ENCODE measurements at regions not wholly inside any gene's neighbourhood (a gene's known extent, or its start where the extent isn't known, plus 50 kb on each side); places are given as distances from the start of the nearest gene placed in this dataset.
A peak's percentile ranks its signal among the peaks of the same experiment; 100 is the strongest.
"Not testable (repeated sequence)": the region's sequence is repeated elsewhere in the genome, so short reads cannot be mapped to it uniquely, and the experiment has no call there.

DNA sequence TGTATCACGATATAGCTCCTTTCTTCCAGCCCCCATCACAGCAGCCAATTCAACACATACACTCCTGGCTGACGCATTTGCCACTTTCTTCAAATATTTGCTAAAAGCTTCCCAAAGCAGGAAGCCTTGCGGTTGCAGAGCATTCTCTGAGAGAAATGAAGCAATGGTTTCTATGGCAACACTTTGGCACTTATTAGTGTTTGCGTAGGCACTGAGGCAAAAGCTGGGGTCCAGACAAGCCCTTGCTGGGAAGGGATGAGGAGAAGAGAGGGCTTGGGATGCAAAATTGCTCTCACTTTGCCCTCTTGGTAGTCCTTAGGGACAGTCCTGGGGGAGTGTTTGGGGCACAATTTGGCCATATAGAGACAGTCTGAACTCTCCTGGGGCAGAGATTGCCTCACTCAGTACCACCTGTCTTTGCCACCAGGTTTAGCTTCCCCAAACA, 55.0 kb upstream of the PAK3 start:
- no peak for DNase-seq (ENCODE audit: low read depth in 2 of 2)

DNA sequence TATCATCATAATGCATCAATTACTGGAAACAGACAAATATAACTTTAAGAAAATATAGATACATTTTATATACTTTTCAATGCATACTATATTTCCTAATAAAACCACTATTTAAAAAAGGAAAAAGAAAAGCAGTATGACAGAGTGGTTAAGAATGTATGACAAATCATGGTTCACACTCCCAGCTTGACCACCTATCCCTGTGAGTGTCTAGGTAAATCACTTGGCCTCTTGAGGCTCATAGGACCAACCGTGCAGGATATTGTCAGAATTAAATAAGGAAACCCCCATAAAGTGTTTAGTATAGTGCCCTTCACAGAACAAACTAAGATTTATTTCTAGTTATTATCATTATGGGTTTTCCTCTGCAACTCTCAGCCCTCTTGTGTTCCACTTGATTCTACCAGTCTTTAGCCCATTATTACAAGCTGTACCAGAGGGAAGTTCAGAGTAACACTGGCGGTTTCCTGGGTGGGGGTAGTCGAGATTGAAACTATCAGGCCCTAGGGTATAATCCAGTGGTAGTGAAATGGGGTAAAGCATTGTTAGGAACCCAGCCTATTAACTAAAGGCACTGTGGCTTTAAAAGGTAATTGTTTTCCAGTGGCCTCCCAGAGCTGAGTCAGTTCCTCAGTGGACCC, 55.5 kb upstream of the PAK3 start:
- no peak for DNase-seq (ENCODE audit: low read depth in 2 of 2)

DNA sequence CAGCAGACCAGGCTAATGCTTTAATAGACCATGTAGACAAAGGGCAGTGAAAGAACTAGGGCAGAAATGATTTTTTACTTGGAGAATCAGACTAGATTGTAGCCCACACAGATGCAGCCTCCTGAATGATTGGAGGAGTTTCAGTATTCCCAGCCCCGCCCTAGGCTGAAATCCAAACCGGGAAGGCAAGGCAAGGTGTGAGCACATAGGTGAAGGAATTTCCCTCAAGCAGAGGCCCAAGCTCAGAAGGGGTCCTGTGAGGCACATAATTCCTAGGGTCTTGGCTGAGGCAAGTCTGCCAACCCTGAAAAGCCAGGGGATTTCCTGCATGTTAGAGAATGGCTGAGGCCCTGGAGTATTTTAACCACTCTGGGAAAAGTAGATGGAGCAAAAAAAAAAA, 56.4 kb upstream of the PAK3 start:
- DNase-seq (ENCODE audit: low read depth in 2 of 2) = no peak

DNA sequence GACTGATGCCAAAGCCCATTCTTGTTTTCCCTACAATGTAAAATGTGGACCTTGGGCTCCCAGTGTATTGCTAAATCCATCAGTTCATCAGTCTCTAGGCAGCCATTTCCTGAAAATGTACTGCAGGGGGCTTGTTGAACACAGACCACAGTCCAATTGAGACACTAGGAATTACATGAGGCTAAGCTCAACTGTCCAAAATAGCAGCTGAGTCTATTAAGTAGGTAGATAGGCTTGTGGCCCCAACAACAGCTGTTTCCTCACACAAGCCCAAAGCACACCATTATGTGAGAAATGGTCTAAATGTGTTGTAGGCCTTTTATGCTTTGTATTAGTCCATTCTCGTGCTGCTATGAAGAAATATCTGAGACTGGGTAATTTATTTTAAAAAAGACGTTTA, 60.0 kb upstream of the PAK3 start:
- DNase-seq (ENCODE audit: low read depth in 2 of 2) = no peak

DNA sequence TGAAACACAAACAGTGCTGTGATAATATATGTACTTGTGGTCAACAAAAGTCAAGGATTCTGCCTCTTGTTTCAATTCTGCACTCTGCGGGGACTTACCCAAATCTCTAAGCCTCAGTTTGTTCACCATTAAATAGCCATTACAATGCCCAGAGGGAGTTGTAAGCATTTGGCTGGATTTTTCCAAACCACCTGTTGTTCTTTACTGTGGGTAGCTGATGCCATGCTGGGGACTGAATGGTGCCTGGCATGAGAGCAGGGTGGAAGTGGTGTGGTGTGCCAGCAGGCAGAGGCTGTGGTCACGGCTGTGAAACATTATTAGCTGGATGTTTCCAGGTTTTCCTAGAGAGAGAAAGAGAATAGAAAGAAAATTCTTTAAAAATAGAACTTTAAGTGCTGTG, 60.7 kb upstream of the PAK3 start:
- no peak for DNase-seq (ENCODE audit: low read depth in 2 of 2)

DNA sequence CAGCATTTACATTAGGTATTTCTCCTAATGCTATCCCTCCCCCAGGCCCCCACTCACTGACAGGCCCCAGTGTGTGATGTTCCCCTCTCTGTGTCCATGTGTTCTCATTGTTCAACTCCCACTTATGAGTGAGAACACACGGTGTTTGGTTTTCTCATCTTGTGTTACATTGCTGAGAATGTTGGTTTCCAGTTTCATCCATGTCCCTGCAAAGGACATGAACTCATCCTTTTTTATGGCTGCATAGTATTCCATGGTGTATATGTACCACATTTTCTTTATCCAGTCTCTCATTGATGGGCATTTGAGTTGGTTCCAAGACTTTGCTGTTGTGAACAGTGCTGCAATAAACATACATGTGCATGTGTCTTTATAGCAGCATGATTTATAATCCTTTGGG, 73.0 kb upstream of the PAK3 start:
- not testable (repeated sequence) for DNase-seq (ENCODE audit: low read depth in 2 of 2)

DNA sequence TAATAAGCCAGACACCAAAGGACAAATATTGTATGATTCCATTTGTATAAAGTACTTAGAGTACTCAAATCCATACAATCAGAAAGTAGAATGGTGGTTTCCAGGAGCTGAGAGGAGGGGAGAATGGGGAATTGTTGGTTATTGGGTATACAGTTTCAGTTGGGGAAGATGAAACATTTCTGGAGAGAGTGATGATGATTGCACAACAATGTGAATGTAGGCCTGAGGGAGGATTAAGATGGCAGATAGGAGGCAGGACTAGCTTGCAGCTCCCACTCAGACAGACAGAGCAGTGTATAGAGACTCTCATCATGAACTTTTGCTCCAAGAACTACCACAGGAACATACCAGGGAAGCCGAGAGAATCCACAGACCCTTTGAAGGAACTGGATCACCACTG, 75.7 kb upstream of the PAK3 start:
- DNase-seq (ENCODE audit: low read depth in 2 of 2) = no peak

DNA sequence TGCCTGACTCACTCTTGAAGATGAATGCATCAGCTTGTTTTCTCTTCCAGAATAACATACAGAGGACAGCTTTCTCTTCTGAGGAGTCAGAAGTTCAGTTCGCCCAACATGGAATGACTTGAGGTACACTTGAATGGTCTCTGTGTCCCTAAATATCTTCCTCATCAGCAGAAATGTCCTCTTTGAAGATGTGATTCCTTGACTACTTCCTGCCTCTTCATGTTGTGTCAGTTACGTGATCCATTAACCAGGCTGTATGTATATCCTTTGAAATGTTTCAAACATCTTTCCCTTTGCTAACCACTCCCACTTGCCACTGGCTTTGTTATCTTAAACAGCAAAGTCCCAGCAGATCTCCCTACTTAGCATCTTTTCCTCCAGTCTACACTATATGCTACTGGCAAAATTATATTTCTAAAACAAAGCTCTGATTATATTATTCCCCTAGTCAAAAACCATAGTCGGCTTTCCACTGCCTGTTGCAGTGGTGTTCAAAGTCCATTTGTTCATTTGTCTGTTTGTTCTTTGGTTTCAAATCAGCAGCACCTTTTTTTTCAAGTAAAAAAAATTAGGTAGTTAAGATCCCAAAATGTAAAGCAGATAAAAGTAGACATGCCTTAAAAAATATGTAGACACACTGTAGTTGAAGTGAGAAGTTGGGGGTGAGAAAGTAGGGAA, 82.1 kb upstream of the PAK3 start:
- no peak for DNase-seq (ENCODE audit: low read depth in 2 of 2)

DNA sequence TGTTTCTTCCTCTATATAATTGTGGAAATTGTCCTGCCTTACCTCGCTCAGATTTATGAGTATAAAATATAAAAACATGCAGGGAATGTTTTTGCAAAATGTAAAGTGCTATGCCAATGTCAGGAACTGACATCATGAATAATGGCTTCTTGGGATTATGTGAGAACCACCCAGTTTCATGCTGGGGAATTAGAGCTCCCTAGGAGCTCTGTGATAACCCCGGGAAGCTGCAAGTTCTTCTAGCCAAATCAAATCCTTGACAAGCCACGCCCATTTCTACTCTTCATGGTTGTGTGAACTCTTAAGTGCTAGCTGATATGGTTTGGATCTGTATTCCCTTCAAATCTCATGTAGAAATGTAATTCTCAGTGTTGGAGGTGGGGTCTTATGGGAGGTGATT, 85.9 kb upstream of the PAK3 start:
- no peak for DNase-seq (ENCODE audit: low read depth in 2 of 2)

DNA sequence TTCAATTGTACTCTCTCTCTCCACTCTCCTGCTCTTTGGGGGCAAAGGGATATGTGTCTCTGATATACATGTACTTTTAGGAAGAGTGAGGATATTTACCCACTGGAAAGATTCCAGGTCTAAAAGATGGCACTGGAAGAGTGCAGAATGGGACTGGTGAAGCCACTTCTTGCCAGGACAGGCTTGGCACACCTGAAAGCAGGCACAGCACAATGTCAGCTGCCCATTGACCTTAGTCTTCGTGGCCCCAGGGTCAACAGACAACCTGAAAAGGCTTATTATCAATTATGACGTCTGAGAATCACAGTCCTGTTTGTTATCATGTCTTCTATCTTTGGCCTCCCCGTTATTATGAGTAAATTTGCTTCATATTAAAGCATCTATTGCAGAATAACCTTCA, 86.7 kb upstream of the PAK3 start:
- no peak for DNase-seq (ENCODE audit: low read depth in 2 of 2)

DNA sequence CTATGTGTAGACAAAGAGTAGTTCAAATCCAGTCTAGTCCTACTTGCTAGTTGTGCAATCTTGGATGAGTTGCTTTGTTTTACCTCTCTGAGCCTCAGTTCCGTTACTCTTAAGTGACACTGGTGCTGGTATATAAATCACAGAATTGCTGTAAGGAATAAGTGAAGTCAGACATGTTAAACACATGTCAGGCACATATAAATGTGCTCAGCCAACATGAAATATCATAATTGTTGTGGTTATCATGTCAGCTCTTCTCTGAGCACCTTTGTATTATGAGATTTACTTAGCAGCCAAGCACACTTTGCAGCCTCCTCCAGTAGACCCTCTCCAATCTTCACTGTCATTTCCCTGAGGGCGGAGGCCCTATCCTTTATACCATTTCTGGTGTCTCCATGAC, 87.9 kb upstream of the PAK3 start:
- DNase-seq (ENCODE audit: low read depth in 2 of 2) = no peak

DNA sequence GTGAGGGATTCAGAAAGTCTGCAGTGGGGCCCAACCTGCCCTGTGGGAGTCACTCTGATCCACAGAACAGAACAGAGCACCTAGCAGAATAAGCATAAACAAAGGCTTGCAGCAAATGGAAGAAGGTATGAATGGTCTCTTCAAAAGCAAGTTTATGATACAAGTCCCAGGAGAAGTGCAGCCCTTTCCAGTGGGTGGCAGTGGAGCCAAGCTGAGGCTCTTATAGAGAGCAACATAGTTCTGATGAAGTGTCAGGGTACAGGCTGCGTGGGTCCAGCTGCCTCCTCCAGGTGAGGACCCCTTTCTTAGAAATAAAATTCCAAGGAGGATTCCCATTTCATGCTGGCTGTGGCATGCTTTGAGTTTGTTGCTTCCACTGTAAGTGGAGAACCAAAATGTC, 88.8 kb upstream of the PAK3 start:
- DNase-seq (ENCODE audit: low read depth in 2 of 2) = no peak

DNA sequence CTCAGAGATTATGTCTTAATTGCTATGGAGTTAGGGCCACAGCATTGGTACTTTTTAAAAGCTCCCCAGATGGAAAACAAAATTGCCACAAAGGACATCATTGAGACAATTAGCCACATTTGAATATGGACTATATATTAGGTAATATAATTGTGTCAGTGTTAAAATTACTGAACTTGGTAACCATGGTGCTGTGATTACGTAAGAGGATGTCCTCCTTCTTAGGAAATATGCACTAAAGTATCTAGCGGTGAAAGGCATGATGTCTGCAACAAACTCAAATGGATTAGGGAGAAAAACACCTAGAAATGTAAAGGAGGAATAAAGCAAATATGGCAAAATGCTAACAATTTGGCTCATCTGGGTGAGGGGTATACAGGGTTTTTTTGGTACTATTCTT, 89.9 kb upstream of the PAK3 start:
- DNase-seq (ENCODE audit: low read depth in 2 of 2) = no peak

DNA sequence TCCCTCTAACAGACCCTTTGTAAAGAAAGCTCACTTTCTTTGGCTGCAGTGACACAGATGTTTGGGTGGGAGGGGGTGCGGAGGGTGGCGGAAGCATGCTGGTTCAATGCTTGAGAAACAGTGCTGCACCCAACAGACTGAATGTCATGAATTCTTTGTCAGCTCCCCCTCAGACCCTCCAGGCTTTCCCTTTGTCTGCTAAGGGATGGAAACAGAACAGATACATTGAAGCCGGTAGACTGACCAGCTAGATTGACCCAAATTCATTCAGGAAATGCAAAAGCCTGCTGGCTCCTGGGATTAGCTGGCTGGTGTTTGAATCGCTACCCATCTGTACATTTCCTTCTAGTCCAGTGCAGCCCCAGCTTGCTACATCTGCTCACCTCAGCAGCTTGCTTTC, 90.8 kb upstream of the PAK3 start:
- no peak for DNase-seq (ENCODE audit: low read depth in 2 of 2)

DNA sequence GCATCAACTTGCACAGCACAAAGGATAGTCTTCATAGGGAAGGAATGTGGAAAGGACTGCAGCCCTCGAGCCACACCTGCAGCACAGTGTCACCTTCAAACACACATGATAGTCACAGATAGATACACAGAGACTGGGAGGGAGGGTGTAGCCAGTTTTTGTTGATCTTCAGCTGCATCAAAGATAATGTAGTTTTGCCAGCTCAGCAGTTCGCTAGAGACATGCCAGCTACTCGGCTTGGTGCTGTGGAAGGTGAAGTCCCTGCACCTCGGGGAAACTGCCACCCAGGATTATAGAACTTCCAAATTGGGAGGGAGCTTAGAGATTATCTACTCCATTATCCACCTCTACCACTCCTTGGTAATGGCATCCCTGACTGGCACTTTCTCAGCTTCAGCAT, 92.9 kb upstream of the PAK3 start:
- no peak for DNase-seq (ENCODE audit: low read depth in 2 of 2)

DNA sequence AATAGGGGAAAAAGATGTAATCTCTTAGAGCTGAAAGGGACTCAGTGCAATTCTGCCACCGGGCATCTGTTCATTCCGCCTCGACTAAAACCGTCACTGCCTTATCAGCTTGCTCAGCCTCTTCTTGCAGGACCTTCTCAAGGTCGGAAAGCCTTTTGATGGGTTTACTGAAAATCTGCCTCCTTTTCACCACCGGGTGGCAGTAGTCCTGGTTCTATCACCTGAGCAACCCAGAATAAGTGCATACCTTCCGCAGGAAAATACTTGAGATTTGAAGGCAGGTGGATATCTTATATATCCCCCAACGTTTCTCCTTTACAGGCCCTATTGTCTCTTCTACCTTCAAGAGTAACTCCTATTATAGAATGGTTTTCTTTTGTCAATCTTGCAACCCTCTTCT, 103.4 kb upstream of the PAK3 start:
- DNase-seq (ENCODE audit: low read depth in 2 of 2) = peak in 1 of 2 experiments; percentile 1

DNA sequence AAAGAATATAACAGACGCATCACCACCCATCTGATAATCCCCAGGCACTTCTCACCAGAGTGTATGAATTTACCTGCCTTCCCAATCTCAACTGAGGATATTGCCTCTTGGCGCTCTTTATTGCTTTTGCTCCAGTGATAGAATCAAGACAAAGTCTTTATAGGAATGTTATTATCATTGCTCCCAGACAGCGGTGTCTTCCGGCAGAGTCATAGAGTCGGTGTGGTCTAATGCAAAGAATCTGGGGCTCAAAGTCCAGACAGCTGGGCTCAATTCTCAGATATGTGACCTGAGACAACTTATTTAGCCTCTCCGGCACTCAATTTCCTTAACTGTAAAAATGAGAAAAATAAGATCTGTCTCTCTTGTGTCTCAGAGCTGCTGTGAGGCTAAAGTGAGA, 106.1 kb upstream of the PAK3 start:
- no peak for DNase-seq (ENCODE audit: low read depth in 2 of 2)

DNA sequence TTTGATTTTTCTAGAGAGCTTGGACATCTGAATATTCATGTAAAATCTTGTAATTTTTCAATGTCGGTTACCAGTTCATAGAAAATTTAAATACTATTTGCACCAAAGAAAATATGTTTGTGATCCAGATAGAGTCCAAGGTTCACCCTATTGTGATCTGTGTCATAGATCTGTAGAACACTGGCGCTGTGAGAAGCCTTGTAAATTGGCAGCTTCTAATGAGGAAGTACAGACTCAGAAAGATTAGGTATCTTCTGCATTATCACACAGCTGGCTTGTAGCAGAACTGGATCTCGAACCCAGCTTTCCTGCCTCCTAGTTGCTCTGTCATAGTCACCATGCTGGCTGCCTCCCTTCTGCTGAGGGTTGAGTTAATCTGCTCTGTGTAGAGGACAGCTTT, 106.5 kb upstream of the PAK3 start:
- no peak for DNase-seq (ENCODE audit: low read depth in 2 of 2)

DNA sequence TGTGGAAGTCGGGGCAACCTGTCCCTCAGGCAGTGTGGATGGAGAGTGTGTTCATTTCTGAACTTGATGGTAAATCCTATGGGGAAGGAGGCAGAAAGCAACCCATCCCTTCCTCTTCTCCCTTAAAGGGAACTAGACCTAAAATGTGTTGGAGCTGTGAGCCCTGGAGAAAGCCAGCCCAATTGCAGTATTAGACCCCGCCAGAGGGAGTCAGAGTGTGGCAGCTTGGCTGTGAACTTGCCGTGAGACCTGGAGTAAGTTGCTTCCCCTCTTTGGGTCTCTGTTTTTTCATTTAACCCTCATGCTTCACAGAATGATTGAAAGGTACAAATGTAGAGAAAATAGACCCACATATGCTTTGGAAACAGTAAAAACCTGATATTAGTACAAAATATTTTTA, 108.7 kb upstream of the PAK3 start:
- no peak for DNase-seq (ENCODE audit: low read depth in 2 of 2)

DNA sequence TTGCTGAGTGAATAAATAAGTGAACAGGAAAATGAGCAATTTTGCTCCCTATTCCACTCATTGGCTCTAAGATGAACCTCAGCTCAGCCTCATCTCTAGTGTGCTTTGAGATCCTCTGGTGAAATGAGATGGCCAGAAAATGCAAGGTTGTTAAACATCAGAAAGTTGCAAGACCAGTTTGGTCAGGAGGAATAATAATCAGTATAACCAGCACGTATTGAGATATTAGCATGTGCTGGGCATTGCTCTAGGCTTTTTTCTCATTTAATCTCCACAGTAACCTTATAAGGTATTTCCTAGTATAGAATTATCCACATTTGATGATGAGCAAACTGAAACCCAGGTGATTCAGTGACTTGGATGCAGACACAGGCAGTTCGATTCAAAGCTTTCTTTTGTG, 110.5 kb upstream of the PAK3 start:
- no peak for DNase-seq (ENCODE audit: low read depth in 2 of 2)

DNA sequence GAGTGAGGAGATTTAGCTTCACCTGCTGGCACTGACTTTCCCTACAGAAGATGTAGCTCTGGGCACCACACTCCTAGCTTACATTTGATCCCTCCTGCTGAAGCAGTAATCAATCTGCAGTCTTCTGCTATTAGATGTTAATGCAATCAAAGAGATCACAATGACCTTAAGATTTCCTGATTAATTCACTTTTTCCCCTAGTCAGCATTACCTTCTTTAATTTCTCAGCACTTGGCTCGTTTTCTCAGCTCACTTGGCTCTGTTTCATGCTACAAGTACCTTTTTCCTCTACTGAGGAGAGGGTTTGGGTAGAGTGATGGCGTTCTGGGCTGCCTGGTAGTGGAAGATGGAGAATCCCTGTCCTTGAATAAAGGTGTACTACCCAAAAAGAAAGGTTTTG, 113.0 kb upstream of the PAK3 start:
- DNase-seq (ENCODE audit: low read depth in 2 of 2) = no peak

DNA sequence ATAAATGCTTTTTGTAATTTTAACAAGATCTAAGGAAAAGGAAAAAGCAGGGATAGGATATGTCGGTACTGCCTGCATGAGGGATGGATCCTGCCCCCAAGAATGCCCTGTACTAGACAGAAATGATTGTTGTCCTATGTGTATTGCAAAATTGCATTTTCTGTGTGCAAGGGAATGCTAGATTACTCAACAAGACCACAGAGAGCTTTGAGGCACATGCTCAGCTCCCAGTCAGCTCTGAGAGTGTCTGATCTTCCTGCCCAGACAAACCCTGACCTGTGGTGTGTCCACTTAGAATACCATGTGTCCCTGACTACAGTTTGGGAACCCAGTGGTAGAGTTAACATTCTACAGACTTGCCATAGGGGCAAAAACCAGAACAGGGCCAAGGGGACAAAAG, 129.2 kb upstream of the PAK3 start:
- DNase-seq (ENCODE audit: low read depth in 2 of 2) = no peak

DNA sequence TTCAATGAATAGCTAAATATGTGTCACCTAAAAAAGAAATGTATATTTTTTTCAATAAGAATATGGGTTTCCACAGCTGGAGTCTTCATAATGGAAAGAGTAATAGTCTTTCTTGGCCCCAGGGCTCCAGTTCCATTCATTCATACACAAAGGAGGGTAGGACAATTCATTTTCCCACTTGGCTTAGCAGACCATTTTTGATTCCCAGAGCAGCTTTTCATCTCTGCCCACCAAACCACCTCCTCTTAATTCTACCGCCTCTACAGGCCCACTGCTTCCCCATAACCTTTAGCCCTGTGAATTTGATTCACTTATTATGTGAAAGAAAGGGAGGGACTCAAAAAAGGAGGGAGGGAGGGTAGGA, 129.9 kb upstream of the PAK3 start:
- no peak for DNase-seq (ENCODE audit: low read depth in 2 of 2)
